ENCODE measurements at regions not wholly inside any gene's neighbourhood (a gene's known extent, or its start where the extent isn't known, plus 50 kb on each side); places are given as distances from the start of the nearest gene placed in this dataset.

GRCh38 chr16:66265556-66266141, 100.8 kb upstream of the CDH5 start:
- Mint-ChIP-seq H3K9me3 (ENCODE audit: unreplicated experiment) (peaks cover 1% of the 10 kb centered on the region), H3K27me3 (ENCODE audit: low read depth, unreplicated experiment) (peaks cover 34% of the 10 kb centered on the region), H3K27ac (ENCODE audit: unreplicated experiment) (no peak overlapping the region), H3K4me3 (ENCODE audit: unreplicated experiment) (no peak overlapping the region), H3K4me1 (ENCODE audit: low read depth, unreplicated experiment) (peaks cover 15% of the 10 kb centered on the region), H3K36me3 (ENCODE audit: low read depth, unreplicated experiment) (peaks cover 1% of the 10 kb centered on the region)
- H3K27me3 ChIP-seq (ENCODE audit: insufficient read depth, low read length): no peaks in the 10 kb centered on the region
- H4K20me1 ChIP-seq (ENCODE audit: insufficient read depth, low read length): no peaks in the 10 kb centered on the region
- H3K4me3 ChIP-seq (ENCODE audit: insufficient read depth, low read depth, low read length): no peak overlapping the region
- H3K4me1 ChIP-seq (ENCODE audit: insufficient read depth, low read length): peaks cover 36% of the 10 kb centered on the region
- DNase-seq (ENCODE audit: low read depth) (no peak), FAIRE-seq (no peak)
- no peaks in the 10 kb centered on the region for H3K36me3 ChIP-seq (ENCODE audit: insufficient read depth, low read length)
- H3K9ac ChIP-seq (ENCODE audit: low read length): no peak overlapping the region
- no peak overlapping the region for H3K27ac ChIP-seq (ENCODE audit: low read depth, low read length)
- no peak overlapping the region for H2AFZ ChIP-seq (ENCODE audit: low read depth, low read length)
- H3K9me3 ChIP-seq (ENCODE audit: insufficient read depth, low read depth, low read length): no peaks in the 10 kb centered on the region
- no peak overlapping the region for H3K4me2 ChIP-seq (ENCODE audit: low read length)
- no peaks in the 10 kb centered on the region for H3K79me2 ChIP-seq (ENCODE audit: insufficient read depth, low read length)
- TF ChIP-seq EZH2 (IDR thresholded peaks at IDR 0.05; ENCODE audit: insufficient read depth, low read length): no peak
- TF ChIP-seq CTCF (IDR thresholded peaks at IDR 0.05; ENCODE audit: insufficient read depth, low read depth, low read length): no peak

GRCh38 chr16:66265048-66265415, 101.5 kb upstream of the CDH5 start:
- H3K4me2 ChIP-seq (ENCODE audit: low read length): no peak overlapping the region
- no peak overlapping the region for H3K9ac ChIP-seq (ENCODE audit: low read length)
- H3K4me3 ChIP-seq (ENCODE audit: insufficient read depth, low read depth, low read length): no peak overlapping the region
- peaks cover 32% of the 10 kb centered on the region for H3K4me1 ChIP-seq (ENCODE audit: insufficient read depth, low read length)
- peaks cover 37% of the 10 kb centered on the region for H3K27me3 Mint-ChIP-seq (ENCODE audit: low read depth, unreplicated experiment)
- TF ChIP-seq CTCF (IDR thresholded peaks at IDR 0.05; ENCODE audit: insufficient read depth, low read depth, low read length) (no peak), EZH2 (IDR thresholded peaks at IDR 0.05; ENCODE audit: insufficient read depth, low read length) (no peak)
- FAIRE-seq: no peak
- H3K27ac ChIP-seq (ENCODE audit: low read depth, low read length): no peak overlapping the region
- no peaks in the 10 kb centered on the region for H3K27me3 ChIP-seq (ENCODE audit: insufficient read depth, low read length)
- no peak overlapping the region for H3K4me3 Mint-ChIP-seq (ENCODE audit: unreplicated experiment)
- H3K4me1 Mint-ChIP-seq (ENCODE audit: low read depth, unreplicated experiment): peaks cover 15% of the 10 kb centered on the region
- H3K36me3 Mint-ChIP-seq (ENCODE audit: low read depth, unreplicated experiment): peaks cover 1% of the 10 kb centered on the region
- H4K20me1 ChIP-seq (ENCODE audit: insufficient read depth, low read length): no peaks in the 10 kb centered on the region
- H3K9me3 Mint-ChIP-seq (ENCODE audit: unreplicated experiment): peaks cover 3% of the 10 kb centered on the region
- no peak overlapping the region for H3K27ac Mint-ChIP-seq (ENCODE audit: unreplicated experiment)
- H3K79me2 ChIP-seq (ENCODE audit: insufficient read depth, low read length): no peaks in the 10 kb centered on the region
- no peak overlapping the region for H2AFZ ChIP-seq (ENCODE audit: low read depth, low read length)
- DNase-seq (ENCODE audit: low read depth): no peak
- no peaks in the 10 kb centered on the region for H3K9me3 ChIP-seq (ENCODE audit: insufficient read depth, low read depth, low read length)
- H3K36me3 ChIP-seq (ENCODE audit: insufficient read depth, low read length): no peaks in the 10 kb centered on the region

GRCh38 chr16:66264311-66265047, 102.0 kb upstream of the CDH5 start:
- no peaks in the 10 kb centered on the region for H3K36me3 ChIP-seq (ENCODE audit: insufficient read depth, low read length)
- H3K27ac ChIP-seq (ENCODE audit: low read depth, low read length): no peak overlapping the region
- TF ChIP-seq EZH2 (IDR thresholded peaks at IDR 0.05; ENCODE audit: insufficient read depth, low read length): no peak
- TF ChIP-seq CTCF (IDR thresholded peaks at IDR 0.05; ENCODE audit: insufficient read depth, low read depth, low read length): no peak
- no peaks in the 10 kb centered on the region for H3K27me3 ChIP-seq (ENCODE audit: insufficient read depth, low read length)
- no peaks in the 10 kb centered on the region for H3K9me3 ChIP-seq (ENCODE audit: insufficient read depth, low read depth, low read length)
- no peaks in the 10 kb centered on the region for H3K79me2 ChIP-seq (ENCODE audit: insufficient read depth, low read length)
- no peak overlapping the region for H3K4me3 ChIP-seq (ENCODE audit: insufficient read depth, low read depth, low read length)
- Mint-ChIP-seq H3K4me1 (ENCODE audit: low read depth, unreplicated experiment) (peaks cover 15% of the 10 kb centered on the region), H3K9me3 (ENCODE audit: unreplicated experiment) (peaks cover 3% of the 10 kb centered on the region), H3K36me3 (ENCODE audit: low read depth, unreplicated experiment) (peaks cover 1% of the 10 kb centered on the region), H3K4me3 (ENCODE audit: unreplicated experiment) (no peak overlapping the region), H3K27ac (ENCODE audit: unreplicated experiment) (no peak overlapping the region), H3K27me3 (ENCODE audit: low read depth, unreplicated experiment) (peaks cover 37% of the 10 kb centered on the region)
- no peak overlapping the region for H3K4me2 ChIP-seq (ENCODE audit: low read length)
- peaks cover 31% of the 10 kb centered on the region for H3K4me1 ChIP-seq (ENCODE audit: insufficient read depth, low read length)
- FAIRE-seq: no peak
- no peak overlapping the region for H2AFZ ChIP-seq (ENCODE audit: low read depth, low read length)
- no peaks in the 10 kb centered on the region for H4K20me1 ChIP-seq (ENCODE audit: insufficient read depth, low read length)
- no peak overlapping the region for H3K9ac ChIP-seq (ENCODE audit: low read length)
- peak; percentile 26 for DNase-seq (ENCODE audit: low read depth)
